ENCODE measurements at regions not wholly inside any gene's neighbourhood (a gene's known extent, or its start where the extent isn't known, plus 50 kb on each side); places are given as distances from the start of the nearest gene placed in this dataset.

DNA sequence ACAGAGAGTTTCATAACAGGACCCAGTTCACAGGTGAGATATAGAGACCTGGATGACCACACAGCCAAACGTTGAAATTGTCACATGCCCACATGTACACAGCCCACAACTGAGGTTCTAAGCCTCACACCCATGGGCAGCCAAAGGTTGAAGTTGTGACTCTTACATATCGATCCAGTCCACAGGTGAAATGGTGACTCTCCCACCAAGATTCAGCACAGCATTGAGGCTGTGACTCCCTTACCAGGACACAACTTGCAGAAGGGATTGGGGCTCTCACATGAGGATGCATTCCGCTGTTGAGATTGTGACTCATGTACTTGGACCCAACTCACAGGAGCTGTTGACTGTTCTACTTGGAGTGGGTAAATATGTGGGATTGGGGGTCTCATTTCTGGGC lies 1836.4 kb downstream of the TP53TG3F start:
- DNase-seq, result no peak
- no peak for ATAC-seq (ENCODE audit: low FRiP score in 2 of 2)
- Histone ChIP-seq H3K27me3 (no peaks in the 10 kb centered on the region), H3K4me3 (no peak overlapping the region), H3K36me3 (no peaks in the 10 kb centered on the region), H3K27ac (no peak overlapping the region), H3K9me3 (no peaks in the 10 kb centered on the region), H3K4me1 (no peaks in the 10 kb centered on the region)
- TF ChIP-seq EP300 (IDR thresholded peaks at IDR 0.05), result no peak
- no peak for TF ChIP-seq POLR2AphosphoS5 (IDR thresholded peaks at IDR 0.05)
- TF ChIP-seq POLR2A (IDR thresholded peaks at IDR 0.05), result no peak
- TF ChIP-seq, protein P1, sequence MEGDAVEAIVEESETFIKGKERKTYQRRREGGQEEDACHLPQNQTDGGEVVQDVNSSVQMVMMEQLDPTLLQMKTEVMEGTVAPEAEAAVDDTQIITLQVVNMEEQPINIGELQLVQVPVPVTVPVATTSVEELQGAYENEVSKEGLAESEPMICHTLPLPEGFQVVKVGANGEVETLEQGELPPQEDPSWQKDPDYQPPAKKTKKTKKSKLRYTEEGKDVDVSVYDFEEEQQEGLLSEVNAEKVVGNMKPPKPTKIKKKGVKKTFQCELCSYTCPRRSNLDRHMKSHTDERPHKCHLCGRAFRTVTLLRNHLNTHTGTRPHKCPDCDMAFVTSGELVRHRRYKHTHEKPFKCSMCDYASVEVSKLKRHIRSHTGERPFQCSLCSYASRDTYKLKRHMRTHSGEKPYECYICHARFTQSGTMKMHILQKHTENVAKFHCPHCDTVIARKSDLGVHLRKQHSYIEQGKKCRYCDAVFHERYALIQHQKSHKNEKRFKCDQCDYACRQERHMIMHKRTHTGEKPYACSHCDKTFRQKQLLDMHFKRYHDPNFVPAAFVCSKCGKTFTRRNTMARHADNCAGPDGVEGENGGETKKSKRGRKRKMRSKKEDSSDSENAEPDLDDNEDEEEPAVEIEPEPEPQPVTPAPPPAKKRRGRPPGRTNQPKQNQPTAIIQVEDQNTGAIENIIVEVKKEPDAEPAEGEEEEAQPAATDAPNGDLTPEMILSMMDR (IDR thresholded peaks at IDR 0.05), result no peak
- 53 to 54% methylated on average over 3 of the region's 3 CpGs for WGBS, 2 donors

GRCh38 chr16:35296962-35297653 lies 1837.7 kb downstream of the TP53TG3F start:
- no peaks in the 10 kb centered on the region for H3K27me3 ChIP-seq
- H3K36me3 ChIP-seq, result no peaks in the 10 kb centered on the region
- H3K4me3 ChIP-seq, result no peak overlapping the region
- 65% methylated on average over 2 of the region's 2 CpGs; no CpG with 5 or more reads in 1 of the 2 donors for WGBS, 2 donors
- no peak overlapping the region for H3K27ac ChIP-seq
- H3K9me3 ChIP-seq, result no peaks in the 10 kb centered on the region
- no peak for TF ChIP-seq POLR2AphosphoS5 (IDR thresholded peaks at IDR 0.05)
- TF ChIP-seq, protein P1 (IDR thresholded peaks at IDR 0.05), result no peak
- TF ChIP-seq EP300 (IDR thresholded peaks at IDR 0.05), result no peak
- no peak for TF ChIP-seq POLR2A (IDR thresholded peaks at IDR 0.05)
- H3K4me1 ChIP-seq, result no peaks in the 10 kb centered on the region
- ATAC-seq (ENCODE audit: low FRiP score in 2 of 2) (no peak), DNase-seq (no peak)

DNA sequence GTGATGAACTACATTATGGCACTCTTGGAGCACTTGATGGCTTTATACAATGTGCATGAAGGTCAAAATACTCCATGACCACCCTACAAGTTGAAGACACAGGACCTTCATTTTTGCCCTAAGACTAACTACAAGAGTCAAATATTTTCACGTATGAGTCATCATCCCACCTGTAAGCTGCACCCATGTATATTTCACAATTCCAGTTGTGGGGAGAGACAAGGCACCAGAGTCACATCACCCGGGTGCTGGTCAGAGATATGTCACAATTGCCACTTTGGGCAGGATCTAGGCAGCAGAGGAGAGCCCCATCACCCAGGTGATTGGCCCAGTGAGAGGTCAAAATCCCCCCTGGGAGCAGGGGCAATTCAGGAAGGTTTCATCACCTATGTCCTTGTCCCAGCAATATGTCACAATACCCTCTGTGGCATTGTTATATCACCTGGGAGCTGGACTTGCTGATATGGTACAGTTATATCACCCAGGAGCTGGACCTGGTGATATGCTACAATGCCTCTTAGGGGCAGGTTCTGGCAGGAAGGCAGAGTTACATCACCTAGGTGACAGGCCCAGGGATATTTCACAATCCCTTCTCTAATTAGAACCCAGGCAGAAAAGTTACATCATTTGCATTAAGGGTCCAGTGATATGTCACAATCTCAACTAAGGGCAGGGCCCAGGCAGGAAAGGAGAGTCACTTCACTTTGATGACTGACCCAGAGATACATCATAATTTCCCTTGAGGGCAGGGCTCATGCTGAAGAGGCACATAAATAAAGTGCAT lies 1839.2 kb downstream of the TP53TG3F start:
- peak in 1 of 2 donors; percentile 24 for DNase-seq
- Histone ChIP-seq H3K27ac (no peak overlapping the region), H3K4me1 (no peaks in the 10 kb centered on the region), H3K36me3 (no peaks in the 10 kb centered on the region), H3K9me3 (peaks cover 0 to 4% (median 0%) of the 10 kb centered on the region in 4 donors), H3K4me3 (no peak overlapping the region), H3K27me3 (no peaks in the 10 kb centered on the region)
- WGBS, 2 donors, result 63% methylated on average over 2 of the region's 2 CpGs; no CpG with 5 or more reads in 1 of the 2 donors
- no peak for TF ChIP-seq EP300 (IDR thresholded peaks at IDR 0.05)
- no peak for TF ChIP-seq POLR2AphosphoS5 (IDR thresholded peaks at IDR 0.05)
- no peak for TF ChIP-seq POLR2A (IDR thresholded peaks at IDR 0.05)
- TF ChIP-seq, protein P1 (IDR thresholded peaks at IDR 0.05), result no peak
- ATAC-seq (ENCODE audit: low FRiP score in 2 of 2), result no peak

DNA sequence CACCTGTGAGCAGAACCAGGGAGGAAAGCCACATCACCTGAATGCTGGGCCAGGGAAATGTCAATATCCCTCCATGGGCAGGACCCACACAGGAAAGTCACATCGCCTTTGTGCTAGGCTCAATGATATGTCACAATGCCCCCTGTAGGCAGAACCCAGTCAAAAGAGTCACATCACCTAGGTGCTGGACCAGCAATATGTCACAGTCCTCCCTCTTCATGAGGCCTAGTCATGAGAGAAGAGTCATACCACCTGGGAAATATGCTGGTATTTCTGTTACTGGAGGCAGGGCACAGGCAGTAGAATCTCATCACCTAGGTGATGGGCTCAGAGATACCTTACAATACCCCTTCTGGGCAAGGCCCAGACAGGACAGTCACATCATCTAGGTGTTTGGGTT lies 1843.4 kb downstream of the TP53TG3F start:
- TF ChIP-seq POLR2AphosphoS5 (IDR thresholded peaks at IDR 0.05) (no peak), POLR2A (IDR thresholded peaks at IDR 0.05) (no peak), EP300 (IDR thresholded peaks at IDR 0.05) (no peak)
- TF ChIP-seq, protein P1 (IDR thresholded peaks at IDR 0.05), result no peak
- peaks cover 0 to 4% (median 0%) of the 10 kb centered on the region in 4 donors for H3K9me3 ChIP-seq
- no peak for DNase-seq
- 38 to 71% methylated on average over 1 of the region's 1 CpG for WGBS, 2 donors
- no peaks in the 10 kb centered on the region for H3K36me3 ChIP-seq
- no peak for ATAC-seq (ENCODE audit: low FRiP score in 2 of 2)
- no peaks in the 10 kb centered on the region for H3K27me3 ChIP-seq
- H3K27ac ChIP-seq, result no peak overlapping the region
- no peaks in the 10 kb centered on the region for H3K4me1 ChIP-seq
- no peak overlapping the region for H3K4me3 ChIP-seq
